Erythroblast (primary cell): ENCODE measurements at regions not wholly inside any gene's neighbourhood (a gene's known extent, or its start where the extent isn't known, plus 50 kb on each side); places are given as distances from the start of the nearest gene placed in this dataset.

Experiments used
- GATA1 ChIP-seq: IDR thresholded peaks from 2 replicates; pipeline ENCODE4 v1.6.1; 2011; ENCODE audit warnings: low read depth, mild to moderate bottlenecking, control low read depth, low read length, moderate library complexity
- POLR2A ChIP-seq: IDR thresholded peaks from 2 replicates; pipeline ENCODE4 v1.6.1; 2011; ENCODE audit warnings: mild to moderate bottlenecking, low read length

GRCh38 chr22:48154169-48154942, 1391.9 kb downstream of the TBC1D22A start:
- TF ChIP-seq POLR2A (no peak), GATA1 (no peak)
